ENCODE measurements at regions not wholly inside any gene's neighbourhood (a gene's known extent, or its start where the extent isn't known, plus 50 kb on each side); places are given as distances from the start of the nearest gene placed in this dataset.

DNA sequence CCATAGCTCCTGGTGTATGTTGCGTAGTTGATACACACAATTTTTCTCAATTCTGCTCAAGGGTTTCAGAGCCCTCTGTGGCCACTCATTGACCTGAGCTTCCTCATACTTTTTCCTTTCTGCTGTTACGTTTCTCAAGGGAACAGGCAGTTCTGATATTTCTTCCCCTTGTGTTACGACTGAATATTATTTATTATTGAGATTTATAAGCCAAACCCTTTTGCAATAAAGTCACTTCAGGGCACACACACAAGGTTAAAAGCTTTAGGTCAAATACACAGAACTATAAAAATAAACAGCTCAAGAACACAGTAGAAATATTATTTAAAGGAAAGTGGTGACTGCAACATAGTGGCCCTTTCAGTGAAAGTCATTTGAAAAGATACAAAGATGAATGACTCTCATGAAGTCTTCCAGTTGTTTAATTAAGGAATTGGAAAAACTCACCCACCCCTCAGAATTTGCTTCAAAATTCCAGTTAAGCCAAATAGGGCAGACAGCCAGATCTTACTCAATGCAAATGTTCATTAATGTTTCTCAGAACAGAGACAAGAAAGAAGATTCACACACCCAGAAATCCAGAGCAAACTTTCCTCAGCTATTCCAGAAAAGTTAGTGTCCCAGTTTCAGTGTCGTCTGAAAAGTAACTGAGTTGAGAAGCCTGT is 179.7 kb downstream of the TRIB2 start:
- TF ChIP-seq, protein P1, sequence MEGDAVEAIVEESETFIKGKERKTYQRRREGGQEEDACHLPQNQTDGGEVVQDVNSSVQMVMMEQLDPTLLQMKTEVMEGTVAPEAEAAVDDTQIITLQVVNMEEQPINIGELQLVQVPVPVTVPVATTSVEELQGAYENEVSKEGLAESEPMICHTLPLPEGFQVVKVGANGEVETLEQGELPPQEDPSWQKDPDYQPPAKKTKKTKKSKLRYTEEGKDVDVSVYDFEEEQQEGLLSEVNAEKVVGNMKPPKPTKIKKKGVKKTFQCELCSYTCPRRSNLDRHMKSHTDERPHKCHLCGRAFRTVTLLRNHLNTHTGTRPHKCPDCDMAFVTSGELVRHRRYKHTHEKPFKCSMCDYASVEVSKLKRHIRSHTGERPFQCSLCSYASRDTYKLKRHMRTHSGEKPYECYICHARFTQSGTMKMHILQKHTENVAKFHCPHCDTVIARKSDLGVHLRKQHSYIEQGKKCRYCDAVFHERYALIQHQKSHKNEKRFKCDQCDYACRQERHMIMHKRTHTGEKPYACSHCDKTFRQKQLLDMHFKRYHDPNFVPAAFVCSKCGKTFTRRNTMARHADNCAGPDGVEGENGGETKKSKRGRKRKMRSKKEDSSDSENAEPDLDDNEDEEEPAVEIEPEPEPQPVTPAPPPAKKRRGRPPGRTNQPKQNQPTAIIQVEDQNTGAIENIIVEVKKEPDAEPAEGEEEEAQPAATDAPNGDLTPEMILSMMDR (IDR thresholded peaks at IDR 0.05) = no peak
- TF ChIP-seq POLR2A (IDR thresholded peaks at IDR 0.05; ENCODE audit: low read depth) = no peak
